ENCODE measurements at regions not wholly inside any gene's neighbourhood (a gene's known extent, or its start where the extent isn't known, plus 50 kb on each side); places are given as distances from the start of the nearest gene placed in this dataset.

GRCh38 chr2:237150186-237150585 lies 64.5 kb downstream of the COPS8 start:
- H3K4me3 ChIP-seq = no peak overlapping the region
- H3K4me1 ChIP-seq = peaks cover 0 to 10% (median 0%) of the 10 kb centered on the region in 9 donors
- peaks cover 0 to 36% (median 24%) of the 10 kb centered on the region in 11 donors for H3K9me3 ChIP-seq
- H3K27me3 ChIP-seq = no peaks in the 10 kb centered on the region
- no peaks in the 10 kb centered on the region for H3K36me3 ChIP-seq
- peak overlapping the region in 1 of 10 donors; percentile 60 for H3K27ac ChIP-seq
- TF ChIP-seq CTCF (IDR thresholded peaks at IDR 0.05) = no peak
- WGBS, 2 donors = 86 to 88% methylated on average over 1 of the region's 1 CpG
- ATAC-seq (peak in 1 of 8 donors; percentile 22), DNase-seq (no peak)
- intact Hi-C loops (cut with DNase I) = loop anchor here in 8 of 10 donors (5.0 to 10.0 kb wide), 6 partner anchors 175 to 425 kb away; partner anchors contain the start of gene COL6A3 (in 2 of the 8)

- no peak for DNase-seq
- H3K9me3 ChIP-seq = peaks cover 0 to 30% (median 21%) of the 10 kb centered on the region in 11 donors
- H3K4me1 ChIP-seq = peaks cover 0 to 17% (median 3%) of the 10 kb centered on the region in 9 donors
- whole genome bisulfite sequencing, 2 donors = 96 to 97% methylated on average over 6 of the region's 6 CpGs
- no peak overlapping the region for H3K27ac ChIP-seq
- no peak for ATAC-seq
- peaks cover 0 to 5% (median 0%) of the 10 kb centered on the region in 7 donors for H3K27me3 ChIP-seq
- intact Hi-C loops (cut with DNase I) = loop anchor here in 8 of 10 donors (5.0 to 10.0 kb wide), 6 partner anchors 174 to 424 kb away; partner anchors contain the start of gene COL6A3 (in 2 of the 8)
- no peaks in the 10 kb centered on the region for H3K36me3 ChIP-seq
- no peak overlapping the region for H3K4me3 ChIP-seq
- TF ChIP-seq CTCF (IDR thresholded peaks at IDR 0.05) = no peak
Observed at GRCh38 chr2:237150831-237151375, 65.2 kb downstream of the COPS8 start.

- Histone ChIP-seq H3K9me3 (peaks cover 0 to 16% (median 7%) of the 10 kb centered on the region in 11 donors), H3K27me3 (peaks cover 0 to 7% (median 0%) of the 10 kb centered on the region in 7 donors), H3K27ac (no peak overlapping the region), H3K36me3 (no peaks in the 10 kb centered on the region), H3K4me3 (no peak overlapping the region), H3K4me1 (peaks cover 0 to 25% (median 7%) of the 10 kb centered on the region in 9 donors)
- WGBS, 2 donors = 87 to 88% methylated on average over 9 of the region's 9 CpGs
- ATAC-seq = no peak
- no peak for TF ChIP-seq CTCF (IDR thresholded peaks at IDR 0.05)
- DNase-seq = no peak
- intact Hi-C loops (cut with DNase I) = loop anchor here in 8 of 10 donors (5.0 to 10.0 kb wide), 6 partner anchors 172 to 422 kb away; partner anchors contain the start of gene COL6A3 (in 2 of the 8)
Observed at GRCh38 chr2:237152361-237152760, 66.7 kb downstream of the COPS8 start.

GRCh38 chr2:237153181-237153580 lies 67.5 kb downstream of the COPS8 start:
- no peak for TF ChIP-seq CTCF (IDR thresholded peaks at IDR 0.05)
- intact Hi-C loops (cut with DNase I) = loop anchor here in 8 of 10 donors (5.0 to 10.0 kb wide), 6 partner anchors 172 to 422 kb away; partner anchors contain the start of gene COL6A3 (in 2 of the 8)
- Histone ChIP-seq H3K4me1 (peaks cover 0 to 25% (median 7%) of the 10 kb centered on the region in 9 donors), H3K36me3 (no peaks in the 10 kb centered on the region), H3K27ac (no peak overlapping the region), H3K9me3 (peaks cover 0 to 8% (median 0%) of the 10 kb centered on the region in 11 donors), H3K27me3 (peaks cover 0 to 7% (median 0%) of the 10 kb centered on the region in 7 donors), H3K4me3 (no peak overlapping the region)
- 72 to 74% methylated on average over 6 of the region's 6 CpGs for WGBS, 2 donors
- no peak for ATAC-seq
- DNase-seq = no peak

Measured in heart right ventricle (tissue), 16 donors.